ENCODE measurements at regions not wholly inside any gene's neighbourhood (a gene's known extent, or its start where the extent isn't known, plus 50 kb on each side); places are given as distances from the start of the nearest gene placed in this dataset.

- TF ChIP-seq RBBP5 (IDR thresholded peaks at IDR 0.05; ENCODE audit: borderline replicate concordance, low read depth, low read length) (no peak), SAP30 (IDR thresholded peaks at IDR 0.05; ENCODE audit: insufficient read depth, insufficient replicate concordance, low read length) (no peak)
These were observed 344.5 kb upstream of the PLET1 start (continued) for GRCh38 chr11:112605093-112605666.

All from H1 (cell line).